Vagina (tissue), 2 donors: ENCODE measurements at regions not wholly inside any gene's neighbourhood (a gene's known extent, or its start where the extent isn't known, plus 50 kb on each side); places are given as distances from the start of the nearest gene placed in this dataset.

Experiments used
- CTCF ChIP-seq, 3 experiments: fragments of 450-650 bp in 2 of 3; fragments of 200-600 bp in 1 of 3; sonication (generic) in 1 of 3; IDR thresholded peaks; one replicate each; pipeline ENCODE4 v1.5.1; 2017 to 2019; ENCODE audit warnings: antibody characterized with exemption in 3 of 3, mild to moderate bottlenecking in 2 of 3, moderate library complexity in 2 of 3
- POLR2A ChIP-seq, 2 donors: fragments of 450-650 bp; IDR thresholded peaks; one replicate each; pipeline ENCODE4 v1.6.1; 2017; ENCODE audit warnings: antibody characterized with exemption in 2 of 2, mild to moderate bottlenecking in 2 of 2, moderate library complexity in 2 of 2
- POLR2AphosphoS5 ChIP-seq, 2 donors: sonication (generic); formaldehyde crosslinking; IDR thresholded peaks; one replicate each; pipeline ENCODE4 v1.9.0; 2017; ENCODE audit warnings: antibody characterized with exemption in 2 of 2, mild to moderate bottlenecking in 2 of 2, low read depth in 1 of 2; ENCODE audit not compliant: insufficient read depth in 1 of 2

- TF ChIP-seq CTCF (IDR thresholded peaks at IDR 0.05) = no peak
- no peak for TF ChIP-seq POLR2AphosphoS5 (IDR thresholded peaks at IDR 0.05; ENCODE audit: insufficient read depth in 1 of 2, low read depth in 1 of 2)
- no peak for TF ChIP-seq POLR2A (IDR thresholded peaks at IDR 0.05)
These were observed 261.1 kb upstream of the CBLB start for GRCh38 chr3:106129939-106130338.
